Upper lobe of left lung (tissue), 6 donors: ENCODE measurements at regions not wholly inside any gene's neighbourhood (a gene's known extent, or its start where the extent isn't known, plus 50 kb on each side); places are given as distances from the start of the nearest gene placed in this dataset.

ENCODE experiments used
- ATAC-seq, 2 donors: fragments of 200-7000 bp; cut with Tn5 transposase; one replicate each; pipeline ENCODE4 v1.9.1; 2022; ENCODE audit warnings: mild to moderate bottlenecking in 2 of 2, moderate library complexity in 2 of 2; ENCODE audit not compliant: low FRiP score in 2 of 2
- DNase-seq, 2 donors: peaks; one replicate each; pipeline ENCODE4 v3.0.0-alpha.2; 2019 to 2020
- H3K27ac ChIP-seq, 4 donors: fragments of 200-600 bp; sonication (generic); one replicate each; pipeline ENCODE4 v1.5.1; 2016 to 2019
- H3K27me3 ChIP-seq, 4 donors: fragments of 200-600 bp; sonication (generic); one replicate each; pipeline ENCODE4 v1.5.1; 2017 to 2019
- H3K36me3 ChIP-seq, 4 donors: fragments of 200-600 bp; sonication (generic); one replicate each; pipeline ENCODE4 v1.5.1; 2016 to 2019
- H3K4me1 ChIP-seq, 4 donors: fragments of 200-600 bp; sonication (generic); one replicate each; pipeline ENCODE4 v1.5.1; 2018 to 2019
- H3K4me3 ChIP-seq, 4 donors: fragments of 200-600 bp; sonication (generic); one replicate each; pipeline ENCODE4 v1.5.1; 2017 to 2019; ENCODE audit warnings: mild to moderate bottlenecking in 2 of 4, moderate library complexity in 1 of 4
- H3K9me3 ChIP-seq, 4 donors: fragments of 200-600 bp; sonication (generic); one replicate each; pipeline ENCODE4 v1.5.1; 2018 to 2019
- CTCF ChIP-seq, 6 experiments: fragments of 450-650 bp in 4 of 6; fragments of 200-600 bp in 2 of 6; sonication (generic) in 2 of 6; IDR thresholded peaks; one replicate each; pipeline ENCODE4 v1.5.1; 2016 to 2019; ENCODE audit warnings: antibody characterized with exemption in 6 of 6
- EP300 ChIP-seq, 4 donors: sonication (generic); formaldehyde crosslinking; IDR thresholded peaks; one replicate each; pipeline ENCODE4 v1.5.1; 2017; ENCODE audit warnings: antibody characterized with exemption in 4 of 4, control low read depth in 2 of 4
- POLR2A ChIP-seq, 4 donors: fragments of 450-650 bp; IDR thresholded peaks; one replicate each; pipeline ENCODE4 v1.5.1; 2016 to 2017; ENCODE audit warnings: antibody characterized with exemption in 4 of 4, mild to moderate bottlenecking in 2 of 4
- POLR2AphosphoS5 ChIP-seq, 2 donors: sonication (generic); formaldehyde crosslinking; IDR thresholded peaks; one replicate each; pipeline ENCODE4 v1.5.1; 2017; ENCODE audit warnings: antibody characterized with exemption in 2 of 2
- WGBS, 2 donors: methylation state at CpG; one replicate each; pipeline ENCODE4 v1.1.5; 2017 to 2018; 5-methylcytosine and 5-hydroxymethylcytosine counted together
- donor health status: DM: no; HTN: no; CAD: no; lungs with moderate emphysema.
- donor health status: DM: no; HTN: yes; CAD: no; lungs with severe emphysema.

GRCh38 chr3:117528688-117529087 is 819.1 kb downstream of the TUSC7 start:
- no peaks in the 10 kb centered on the region for H3K4me1 ChIP-seq
- ATAC-seq (no peak), DNase-seq (no peak)
- no peaks in the 10 kb centered on the region for H3K27me3 ChIP-seq
- no peak for TF ChIP-seq POLR2AphosphoS5 (IDR thresholded peaks at IDR 0.05)
- no peaks in the 10 kb centered on the region for H3K9me3 ChIP-seq
- no peak overlapping the region for H3K4me3 ChIP-seq
- no peak overlapping the region for H3K27ac ChIP-seq
- no peaks in the 10 kb centered on the region for H3K36me3 ChIP-seq
- 85 to 86% methylated on average over 1 of the region's 1 CpG for WGBS, 2 donors

- DNase-seq, result no peak
- Histone ChIP-seq H3K36me3 (no peaks in the 10 kb centered on the region), H3K4me3 (no peak overlapping the region), H3K27ac (no peak overlapping the region), H3K9me3 (no peaks in the 10 kb centered on the region), H3K4me1 (no peaks in the 10 kb centered on the region), H3K27me3 (no peaks in the 10 kb centered on the region)
- WGBS, 2 donors, result 58 to 66% methylated on average over 8 of the region's 8 CpGs
- peak in 1 of 2 donors; percentile 54 for ATAC-seq
- TF ChIP-seq CTCF (IDR thresholded peaks at IDR 0.05), result no peak
These were observed 821.6 kb downstream of the TUSC7 start for GRCh38 chr3:117531078-117531767.

GRCh38 chr3:117532268-117532667 is 822.7 kb downstream of the TUSC7 start:
- TF ChIP-seq EP300 (IDR thresholded peaks at IDR 0.05) (no peak), CTCF (IDR thresholded peaks at IDR 0.05) (no peak), POLR2AphosphoS5 (IDR thresholded peaks at IDR 0.05) (no peak), POLR2A (IDR thresholded peaks at IDR 0.05) (no peak)
- Histone ChIP-seq H3K27me3 (no peaks in the 10 kb centered on the region), H3K4me1 (no peaks in the 10 kb centered on the region), H3K27ac (no peak overlapping the region), H3K4me3 (no peak overlapping the region), H3K36me3 (no peaks in the 10 kb centered on the region), H3K9me3 (no peaks in the 10 kb centered on the region)
- ATAC-seq, result no peak
- no peak for DNase-seq
- 80 to 88% methylated on average over 8 of the region's 8 CpGs for WGBS, 2 donors

GRCh38 chr3:117534138-117534537 is 824.6 kb downstream of the TUSC7 start:
- no peak overlapping the region for H3K4me3 ChIP-seq
- TF ChIP-seq POLR2A (IDR thresholded peaks at IDR 0.05) (no peak), EP300 (IDR thresholded peaks at IDR 0.05) (no peak), POLR2AphosphoS5 (IDR thresholded peaks at IDR 0.05) (no peak), CTCF (IDR thresholded peaks at IDR 0.05) (no peak)
- WGBS, 2 donors, result 80 to 89% methylated on average over 1 of the region's 1 CpG
- no peaks in the 10 kb centered on the region for H3K36me3 ChIP-seq
- DNase-seq, result no peak
- H3K4me1 ChIP-seq, result no peaks in the 10 kb centered on the region
- no peak overlapping the region for H3K27ac ChIP-seq
- no peak for ATAC-seq
- H3K9me3 ChIP-seq, result no peaks in the 10 kb centered on the region
- no peaks in the 10 kb centered on the region for H3K27me3 ChIP-seq

GRCh38 chr3:117536006-117536405 is 826.4 kb downstream of the TUSC7 start:
- Histone ChIP-seq H3K36me3 (no peaks in the 10 kb centered on the region), H3K9me3 (no peaks in the 10 kb centered on the region), H3K27ac (no peak overlapping the region), H3K27me3 (no peaks in the 10 kb centered on the region), H3K4me1 (no peaks in the 10 kb centered on the region), H3K4me3 (no peak overlapping the region)
- ATAC-seq, result no peak
- DNase-seq, result no peak
- WGBS, 2 donors, result 87 to 92% methylated on average over 4 of the region's 4 CpGs
- TF ChIP-seq POLR2AphosphoS5 (IDR thresholded peaks at IDR 0.05) (no peak), CTCF (IDR thresholded peaks at IDR 0.05) (no peak), EP300 (IDR thresholded peaks at IDR 0.05) (no peak)
